Endothelial cell of umbilical vein (primary cell): ENCODE measurements at regions not wholly inside any gene's neighbourhood (a gene's known extent, or its start where the extent isn't known, plus 50 kb on each side); places are given as distances from the start of the nearest gene placed in this dataset.

Source experiments
- BruUV-seq: library from RNA; stranded (reverse); fragments of 400-500 nt; replicated peaks from 2 replicates; lab custom pipeline; 2021; lab: Mats Ljungman, UMichigan
- CTCF ChIA-PET: fragments of 300-600, 350-600 bp; sonication (Branson Sonifier 250); formaldehyde crosslinking; loops from one replicate; lab custom pipeline; 2021; ENCODE audit warnings: antibody characterized with exemption, inconsistent platforms; lab: Charles Lee
- POLR2A ChIA-PET: fragments of 300-600, 350-600 bp; sonication (Branson Sonifier 250); formaldehyde crosslinking; loops from one replicate; lab custom pipeline; 2021; ENCODE audit warnings: antibody characterized with exemption, inconsistent platforms; lab: Charles Lee
- DNase-seq: peaks from one replicate; pipeline ENCODE4 v3.0.0-alpha.2; 2011; ENCODE audit warnings: low read depth, low spot score
- FAIRE-seq: peaks from 2 replicates; lab custom pipeline; 2011; peaks lifted over from hg19 to GRCh38; lab: Jason Lieb, UNC
- H2AFZ ChIP-seq: 2 replicates; pipeline ENCODE4 v1.6.0; 2012; ENCODE audit warnings: low read depth, low read length, control low read depth, inconsistent platforms
- H3K27ac ChIP-seq: 2 replicates; pipeline ENCODE4 v1.5.1; 2011; ENCODE audit warnings: low read depth, mild to moderate bottlenecking, control low read depth, low read length, moderate library complexity; ENCODE audit not compliant: insufficient read depth
- H3K27me3 ChIP-seq, 2 experiments: 2 replicates each; pipeline versions ENCODE4 v1.6.0 to v1.6.1; 2011; ENCODE audit warnings: low read length in 2 of 2, mixed read lengths in 1 of 2; ENCODE audit not compliant: control insufficient read depth in 2 of 2, insufficient read depth in 2 of 2
- H3K36me3 ChIP-seq, 2 experiments: 2 replicates in 1 of 2; 3 replicates in 1 of 2; pipeline ENCODE4 v1.5.1; 2011; ENCODE audit warnings: low read length in 2 of 2, mild to moderate bottlenecking in 1 of 2, moderate library complexity in 1 of 2; ENCODE audit not compliant: control insufficient read depth in 2 of 2, insufficient read depth in 2 of 2; ENCODE audit errors: extremely low read depth in 1 of 2
- H3K4me1 ChIP-seq: 3 replicates; pipeline ENCODE4 v1.5.1; 2011; ENCODE audit warnings: mild to moderate bottlenecking, low read length; ENCODE audit not compliant: control insufficient read depth, insufficient read depth; ENCODE audit errors: extremely low read depth
- H3K4me2 ChIP-seq: 2 replicates; pipeline ENCODE4 v1.6.1; 2011; ENCODE audit warnings: low read length, control low read depth, mixed read lengths; ENCODE audit not compliant: insufficient read depth
- H3K4me3 ChIP-seq, 3 experiments: fragments of 200-600 bp in 1 of 3; sonication (generic), shearing (Covaris generic) in 1 of 3; replicated peaks in 1 of 3; 2 replicates each; pipeline ENCODE4 v1.5.1; 2011 to 2016; ENCODE audit warnings: control low read depth in 3 of 3, low read length in 3 of 3, mild to moderate bottlenecking in 2 of 3, inconsistent platforms in 1 of 3, low read depth in 1 of 3, moderate library complexity in 1 of 3; ENCODE audit not compliant: insufficient read depth in 1 of 3
- H3K79me2 ChIP-seq: 2 replicates; pipeline ENCODE4 v1.6.0; 2012; ENCODE audit warnings: low read length, inconsistent platforms; ENCODE audit not compliant: control insufficient read depth, insufficient read depth
- H3K9ac ChIP-seq: replicated peaks from 2 replicates; pipeline ENCODE3; 2011; ENCODE audit warnings: low read length, control low read depth; ENCODE audit not compliant: insufficient read depth; ENCODE audit errors: extremely low read depth
- H3K9me1 ChIP-seq: replicated peaks from 3 replicates; pipeline ENCODE4 v1.6.0; 2011; ENCODE audit warnings: mild to moderate bottlenecking, low read length; ENCODE audit not compliant: control insufficient read depth, insufficient read depth; ENCODE audit errors: extremely low read depth
- H3K9me3 ChIP-seq: replicated peaks from 2 replicates; pipeline ENCODE4 v1.5.1; 2012; ENCODE audit warnings: low read length, inconsistent platforms; ENCODE audit not compliant: control insufficient read depth, insufficient read depth
- H4K20me1 ChIP-seq: replicated peaks from 2 replicates; pipeline ENCODE3; 2011; ENCODE audit warnings: mild to moderate bottlenecking, low read length; ENCODE audit not compliant: control insufficient read depth, insufficient read depth; ENCODE audit errors: extremely low read depth
- EZH2 ChIP-seq: IDR thresholded peaks from 2 replicates; pipeline ENCODE4 v1.6.1; 2012; ENCODE audit warnings: borderline replicate concordance, low read depth, mild to moderate bottlenecking, moderate library complexity, low read length, inconsistent platforms; ENCODE audit not compliant: severe bottlenecking
- FOS ChIP-seq: IDR thresholded peaks from 2 replicates; pipeline ENCODE4 v1.6.1; 2011; ENCODE audit warnings: mild to moderate bottlenecking, low read length, moderate library complexity, borderline replicate concordance; ENCODE audit not compliant: insufficient read depth
- GATA2 ChIP-seq: IDR thresholded peaks from 2 replicates; pipeline ENCODE4 v1.7.0; 2011; ENCODE audit warnings: low read depth, mild to moderate bottlenecking, moderate library complexity, mixed read lengths, low read length; ENCODE audit not compliant: insufficient read length, insufficient read depth
- JUN ChIP-seq: IDR thresholded peaks from 2 replicates; pipeline ENCODE4 v1.6.1; 2011; ENCODE audit warnings: borderline replicate concordance, low read depth; ENCODE audit not compliant: insufficient read length, insufficient read depth
- MYC ChIP-seq: IDR thresholded peaks from one replicate; pipeline ENCODE4 v1.6.1; 2011; ENCODE audit warnings: mild to moderate bottlenecking, low read depth, low read length
- POLR2A ChIP-seq: IDR thresholded peaks from 2 replicates; pipeline ENCODE4 v1.6.1; 2012; ENCODE audit warnings: low read depth, mild to moderate bottlenecking, control low read depth, low read length
- POLR2AphosphoS5 ChIP-seq: IDR thresholded peaks from 2 replicates; pipeline ENCODE4 v1.6.1; 2012; ENCODE audit warnings: low read depth, mild to moderate bottlenecking, control low read depth, low read length, moderate library complexity; ENCODE audit not compliant: insufficient read depth
- dilution Hi-C: fragments of 300-500 bp; cut with MboI; formaldehyde crosslinking; loops from one replicate; pipeline ENCODE4 v1.15.0; 2019; ENCODE audit warnings: low sequenced_read_pairs; ENCODE audit not compliant: extremely low pct_ligation_motif_present
- intact Hi-C: fragments of 100-400 bp; cut with micrococcal nuclease; formaldehyde crosslinking; loops from one replicate; pipeline ENCODE4 v1.10.0; 2022
- TF ChIP-seq, protein P1 (sequence below), 2 donors: IDR thresholded peaks; 1 replicate in 1 of 2; 2 replicates in 1 of 2; pipeline ENCODE4 v1.5.1; 2011; ENCODE audit warnings: low read length in 2 of 2, mild to moderate bottlenecking in 2 of 2, moderate library complexity in 2 of 2, control low read depth in 1 of 2, inconsistent platforms in 1 of 2, low read depth in 1 of 2; ENCODE audit not compliant: insufficient read depth in 1 of 2; ENCODE audit errors: extremely low read depth in 1 of 2
- TF ChIP-seq, protein P2 (sequence below): IDR thresholded peaks from 2 replicates; pipeline ENCODE4 v1.6.1; 2011; ENCODE audit not compliant: insufficient read depth, insufficient read length

DNA sequence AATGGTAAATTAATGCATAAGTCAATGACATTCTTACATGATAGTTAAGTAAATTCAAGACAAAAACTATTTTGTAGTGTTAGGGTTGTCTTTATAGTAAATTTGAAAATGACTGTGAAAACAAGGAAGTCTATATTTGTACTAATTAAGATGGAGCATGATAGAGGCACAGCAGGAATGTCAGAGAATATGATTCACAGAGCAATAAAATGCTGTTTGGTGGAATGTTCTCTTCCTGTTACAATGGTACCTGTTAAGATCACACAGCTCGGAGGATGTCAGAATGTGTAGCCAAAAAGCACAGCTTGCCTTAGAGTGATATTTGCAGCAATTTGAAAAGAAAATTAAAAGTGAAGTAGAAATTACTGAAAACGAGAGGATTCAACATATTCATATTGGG is 2339.7 kb upstream of the RAG2 start:
- Histone ChIP-seq H3K4me3 (no peak overlapping the region), H3K27me3 (no peaks in the 10 kb centered on the region), H3K9me3 (peaks cover 2% of the 10 kb centered on the region), H2AFZ (no peak overlapping the region), H3K9me1 (no peaks in the 10 kb centered on the region), H3K4me2 (no peak overlapping the region), H3K27ac (no peak overlapping the region), H3K36me3 (no peaks in the 10 kb centered on the region), H3K9ac (no peak overlapping the region), H4K20me1 (no peaks in the 10 kb centered on the region), H3K4me1 (no peaks in the 10 kb centered on the region), H3K79me2 (no peaks in the 10 kb centered on the region)
- FAIRE-seq (no peak), DNase-seq (no peak)
- dilution Hi-C loops = no loop called here
- intact Hi-C loops = no loop called here
- TF ChIP-seq MYC (no peak), FOS (no peak), POLR2AphosphoS5 (no peak), POLR2A (no peak), GATA2 (no peak), JUN (no peak), EZH2 (no peak)
- TF ChIP-seq, protein P1, sequence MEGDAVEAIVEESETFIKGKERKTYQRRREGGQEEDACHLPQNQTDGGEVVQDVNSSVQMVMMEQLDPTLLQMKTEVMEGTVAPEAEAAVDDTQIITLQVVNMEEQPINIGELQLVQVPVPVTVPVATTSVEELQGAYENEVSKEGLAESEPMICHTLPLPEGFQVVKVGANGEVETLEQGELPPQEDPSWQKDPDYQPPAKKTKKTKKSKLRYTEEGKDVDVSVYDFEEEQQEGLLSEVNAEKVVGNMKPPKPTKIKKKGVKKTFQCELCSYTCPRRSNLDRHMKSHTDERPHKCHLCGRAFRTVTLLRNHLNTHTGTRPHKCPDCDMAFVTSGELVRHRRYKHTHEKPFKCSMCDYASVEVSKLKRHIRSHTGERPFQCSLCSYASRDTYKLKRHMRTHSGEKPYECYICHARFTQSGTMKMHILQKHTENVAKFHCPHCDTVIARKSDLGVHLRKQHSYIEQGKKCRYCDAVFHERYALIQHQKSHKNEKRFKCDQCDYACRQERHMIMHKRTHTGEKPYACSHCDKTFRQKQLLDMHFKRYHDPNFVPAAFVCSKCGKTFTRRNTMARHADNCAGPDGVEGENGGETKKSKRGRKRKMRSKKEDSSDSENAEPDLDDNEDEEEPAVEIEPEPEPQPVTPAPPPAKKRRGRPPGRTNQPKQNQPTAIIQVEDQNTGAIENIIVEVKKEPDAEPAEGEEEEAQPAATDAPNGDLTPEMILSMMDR (IDR thresholded peaks at IDR 0.05; ENCODE audit: extremely low read depth in 1 of 2, insufficient read depth in 1 of 2, low read depth in 1 of 2, low read length in 2 of 2) = no peak
- TF ChIP-seq, protein P2, sequence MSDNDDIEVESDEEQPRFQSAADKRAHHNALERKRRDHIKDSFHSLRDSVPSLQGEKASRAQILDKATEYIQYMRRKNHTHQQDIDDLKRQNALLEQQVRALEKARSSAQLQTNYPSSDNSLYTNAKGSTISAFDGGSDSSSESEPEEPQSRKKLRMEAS = no peak
- BruUV-seq = no TSS peak
- POLR2A ChIA-PET = no interaction called here
- CTCF ChIA-PET = no interaction called here
